ENCODE measurements at regions not wholly inside any gene's neighbourhood (a gene's known extent, or its start where the extent isn't known, plus 50 kb on each side); places are given as distances from the start of the nearest gene placed in this dataset.
"Not testable (repeated sequence)": the region's sequence is repeated elsewhere in the genome, so short reads cannot be mapped to it uniquely, and the experiment has no call there.

DNA sequence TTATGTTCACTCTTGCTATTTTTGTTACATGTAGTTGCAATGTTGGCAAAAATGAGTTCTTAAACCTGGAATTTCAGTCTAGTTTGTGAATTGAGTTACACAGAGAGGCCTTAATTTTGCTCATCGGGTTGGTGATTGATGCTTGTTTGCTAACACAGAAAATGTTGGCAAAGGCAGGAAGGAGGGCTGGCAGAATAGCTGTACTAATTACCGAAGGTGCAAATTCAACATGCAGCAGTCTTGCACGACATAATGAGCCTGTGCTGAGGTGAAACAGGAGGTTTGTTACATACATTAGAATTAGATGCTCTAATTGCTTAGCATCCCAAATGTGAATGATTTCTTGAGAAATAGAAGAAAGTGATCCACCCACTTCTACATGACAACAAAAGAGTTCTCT is 475.0 kb upstream of the TOM1L1 start:
- peak in 2 of 6 donors; percentile 41 to 87 for DNase-seq (ENCODE audit: low read depth in 4 of 6, low spot score in 6 of 6)
- 0% methylated on average over 1 of the region's 3 CpGs for WGBS (ENCODE audit: insufficient coverage)
- Histone ChIP-seq H3K9me3 (ENCODE audit: control insufficient read depth, insufficient read depth, low read length) (peaks cover 4% of the 10 kb centered on the region), H3K36me3 (ENCODE audit: control insufficient read depth, insufficient read depth, low read length) (no peaks in the 10 kb centered on the region), H3K27me3 (ENCODE audit: control insufficient read depth, insufficient read depth, low read length) (no peaks in the 10 kb centered on the region), H3K27ac (ENCODE audit: low read depth, low read length) (no peak overlapping the region), H3K4me3 (ENCODE audit: low read depth, low read length) (no peak overlapping the region), H3K4me1 (ENCODE audit: control insufficient read depth, insufficient read depth, low read length) (no peaks in the 10 kb centered on the region)

DNA sequence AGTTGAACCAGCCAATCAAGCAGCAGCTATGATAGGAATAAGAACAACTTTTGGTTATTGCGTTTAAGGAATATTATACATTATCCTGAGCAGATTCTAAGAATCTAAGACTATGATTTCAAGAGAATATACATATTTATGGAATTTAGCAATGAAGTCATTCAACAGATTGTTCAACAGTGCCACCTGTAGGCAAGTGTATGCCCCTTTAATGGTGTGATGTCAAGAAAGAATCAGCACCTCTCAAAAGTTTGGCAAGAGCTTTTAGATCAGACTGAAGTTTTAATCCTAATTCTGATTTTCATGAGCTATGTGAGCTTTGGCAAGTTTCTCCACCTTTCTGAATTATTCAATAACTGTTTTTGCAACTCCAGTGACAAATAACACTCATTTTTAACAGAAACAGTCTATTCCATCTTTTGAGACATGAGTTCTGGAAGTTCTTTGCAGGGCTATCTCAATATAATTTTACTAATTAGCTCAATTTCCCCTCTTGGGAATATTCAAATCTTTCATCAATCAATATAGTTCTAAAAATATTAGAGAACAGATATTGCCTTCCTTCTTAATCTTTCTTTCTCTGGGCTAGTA is 474.3 kb upstream of the TOM1L1 start:
- Histone ChIP-seq H3K27ac (ENCODE audit: low read depth, low read length) (no peak overlapping the region), H3K4me3 (ENCODE audit: low read depth, low read length) (no peak overlapping the region), H3K4me1 (ENCODE audit: control insufficient read depth, insufficient read depth, low read length) (no peaks in the 10 kb centered on the region), H3K9me3 (ENCODE audit: control insufficient read depth, insufficient read depth, low read length) (peaks cover 4% of the 10 kb centered on the region), H3K36me3 (ENCODE audit: control insufficient read depth, insufficient read depth, low read length) (no peaks in the 10 kb centered on the region), H3K27me3 (ENCODE audit: control insufficient read depth, insufficient read depth, low read length) (no peaks in the 10 kb centered on the region)
- WGBS (ENCODE audit: insufficient coverage): no CpG with 5 or more reads among the region's 1 CpG
- DNase-seq (ENCODE audit: low read depth in 4 of 6, low spot score in 6 of 6): peak in 2 of 6 donors; percentile 77 to 79

DNA sequence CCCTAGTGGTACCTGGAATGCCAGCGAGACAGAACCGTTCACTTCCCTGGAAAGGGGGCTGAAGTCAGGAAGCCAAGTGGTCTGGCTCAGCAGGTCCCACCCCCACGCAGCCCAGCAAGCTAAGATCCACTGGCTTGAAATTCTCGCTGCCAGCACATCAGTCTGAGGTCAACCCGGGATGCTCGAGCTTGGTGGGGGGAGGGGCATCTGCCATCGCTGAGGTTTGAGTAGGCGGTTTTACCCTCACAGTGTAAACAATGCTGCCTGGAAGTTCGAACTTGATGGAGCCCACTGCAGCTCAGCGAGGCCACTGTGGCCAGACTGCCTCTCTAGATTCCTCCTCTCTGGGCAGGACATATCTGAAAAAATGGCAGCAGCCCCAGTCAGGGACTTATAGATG is 464.7 kb upstream of the TOM1L1 start:
- no peaks in the 10 kb centered on the region for H3K27me3 ChIP-seq (ENCODE audit: control insufficient read depth, insufficient read depth, low read length)
- peaks cover 3% of the 10 kb centered on the region for H3K9me3 ChIP-seq (ENCODE audit: control insufficient read depth, insufficient read depth, low read length)
- no peak overlapping the region for H3K4me3 ChIP-seq (ENCODE audit: low read depth, low read length)
- DNase-seq (ENCODE audit: low read depth in 4 of 6, low spot score in 6 of 6): no peak
- WGBS (ENCODE audit: insufficient coverage): 84% methylated on average over 8 of the region's 10 CpGs
- H3K4me1 ChIP-seq (ENCODE audit: control insufficient read depth, insufficient read depth, low read length): no peaks in the 10 kb centered on the region
- no peaks in the 10 kb centered on the region for H3K36me3 ChIP-seq (ENCODE audit: control insufficient read depth, insufficient read depth, low read length)
- H3K27ac ChIP-seq (ENCODE audit: low read depth, low read length): no peak overlapping the region

DNA sequence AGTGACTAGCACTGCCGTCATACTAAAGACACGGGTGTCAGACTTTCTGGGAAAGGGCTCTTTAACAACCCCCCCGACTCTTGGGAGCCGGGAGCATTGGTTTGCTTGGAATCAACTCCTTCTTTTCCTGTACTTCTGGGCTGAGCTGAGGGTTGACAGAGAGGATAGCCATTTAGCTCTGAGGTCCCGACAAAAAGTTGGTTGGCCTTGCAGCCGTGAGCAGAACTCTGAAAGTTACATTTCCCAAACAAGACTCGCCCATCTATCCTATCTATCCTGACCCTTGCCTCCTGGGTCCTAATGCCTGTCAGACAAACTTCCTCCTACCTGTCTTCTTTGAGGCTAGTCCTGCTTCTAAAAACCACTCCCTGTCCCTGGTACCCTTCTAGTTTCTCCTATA is 460.8 kb upstream of the TOM1L1 start:
- 92% methylated on average over 7 of the region's 7 CpGs for WGBS (ENCODE audit: insufficient coverage)
- DNase-seq (ENCODE audit: low read depth in 4 of 6, low spot score in 6 of 6): no peak
- no peaks in the 10 kb centered on the region for H3K27me3 ChIP-seq (ENCODE audit: control insufficient read depth, insufficient read depth, low read length)
- no peak overlapping the region for H3K27ac ChIP-seq (ENCODE audit: low read depth, low read length)
- no peaks in the 10 kb centered on the region for H3K36me3 ChIP-seq (ENCODE audit: control insufficient read depth, insufficient read depth, low read length)
- peaks cover 3% of the 10 kb centered on the region for H3K9me3 ChIP-seq (ENCODE audit: control insufficient read depth, insufficient read depth, low read length)
- H3K4me1 ChIP-seq (ENCODE audit: control insufficient read depth, insufficient read depth, low read length): no peaks in the 10 kb centered on the region
- no peak overlapping the region for H3K4me3 ChIP-seq (ENCODE audit: low read depth, low read length)

DNA sequence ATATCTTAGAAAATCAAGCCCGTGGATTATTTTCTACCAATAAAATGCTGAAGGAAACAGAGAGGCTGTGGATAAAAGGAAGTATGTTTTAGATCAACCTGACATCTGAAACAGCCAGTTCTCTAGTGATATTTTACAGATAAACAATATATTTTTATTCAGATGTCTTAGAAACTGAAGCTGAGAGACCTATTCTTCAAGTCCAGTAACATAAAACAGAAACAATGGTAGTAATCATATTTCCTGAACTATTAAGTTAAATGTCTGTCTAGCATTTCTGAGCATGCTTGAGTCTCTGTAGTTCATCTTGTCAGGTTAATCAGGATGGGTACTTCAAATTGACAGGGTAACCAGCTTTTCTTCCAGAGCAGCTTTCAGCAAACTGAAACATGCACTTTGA is 449.6 kb upstream of the TOM1L1 start:
- WGBS (ENCODE audit: insufficient coverage): no CpG with 5 or more reads among the region's 1 CpG

DNA sequence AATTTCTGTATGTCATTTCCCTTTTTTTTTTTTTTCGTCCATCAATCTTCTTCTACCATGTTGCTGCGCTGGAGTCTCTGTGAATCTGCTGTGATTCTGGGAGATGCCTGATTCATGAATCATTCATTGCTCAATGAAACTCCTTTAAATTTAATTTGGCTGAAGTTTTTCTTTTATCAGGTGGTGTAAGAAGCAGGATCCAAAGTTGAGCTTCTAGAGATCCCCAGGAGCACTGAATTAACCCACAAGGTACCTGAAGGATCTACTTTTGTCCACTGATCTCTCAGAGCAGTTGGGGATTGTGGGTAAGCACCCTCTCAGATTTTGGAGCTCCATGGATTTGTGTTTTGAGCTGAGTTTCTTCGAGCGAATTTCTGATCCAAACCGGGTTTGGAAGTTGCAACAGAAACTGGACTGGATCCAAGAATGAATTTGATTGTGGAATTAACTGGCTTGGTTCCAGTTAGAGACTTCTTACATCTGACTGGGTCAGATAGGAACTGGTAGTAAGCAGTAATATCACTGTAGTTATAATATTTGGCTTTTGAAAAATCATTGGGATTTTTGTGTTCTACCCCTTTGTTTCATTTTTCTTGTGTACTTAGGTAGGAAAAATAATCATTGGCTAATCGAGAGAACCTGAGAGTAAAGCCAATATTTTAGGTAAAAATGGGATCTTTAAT is 447.8 kb upstream of the TOM1L1 start:
- H3K36me3 ChIP-seq (ENCODE audit: control insufficient read depth, insufficient read depth, low read length): no peaks in the 10 kb centered on the region
- H3K27me3 ChIP-seq (ENCODE audit: control insufficient read depth, insufficient read depth, low read length): no peaks in the 10 kb centered on the region
- no peak overlapping the region for H3K4me3 ChIP-seq (ENCODE audit: low read depth, low read length)
- peaks cover 10% of the 10 kb centered on the region for H3K9me3 ChIP-seq (ENCODE audit: control insufficient read depth, insufficient read depth, low read length)
- no peaks in the 10 kb centered on the region for H3K4me1 ChIP-seq (ENCODE audit: control insufficient read depth, insufficient read depth, low read length)
- H3K27ac ChIP-seq (ENCODE audit: low read depth, low read length): no peak overlapping the region
- DNase-seq (ENCODE audit: low read depth in 4 of 6, low spot score in 6 of 6): no peak
- 91% methylated on average over 3 of the region's 6 CpGs for WGBS (ENCODE audit: insufficient coverage)

More for the DNA sequence above, 449.6 kb upstream of the TOM1L1 start:
- no peak for DNase-seq (ENCODE audit: low read depth in 4 of 6, low spot score in 6 of 6)
- Histone ChIP-seq H3K4me1 (ENCODE audit: control insufficient read depth, insufficient read depth, low read length) (no peaks in the 10 kb centered on the region), H3K9me3 (ENCODE audit: control insufficient read depth, insufficient read depth, low read length) (peaks cover 4% of the 10 kb centered on the region), H3K36me3 (ENCODE audit: control insufficient read depth, insufficient read depth, low read length) (no peaks in the 10 kb centered on the region), H3K27me3 (ENCODE audit: control insufficient read depth, insufficient read depth, low read length) (no peaks in the 10 kb centered on the region), H3K4me3 (ENCODE audit: low read depth, low read length) (no peak overlapping the region), H3K27ac (ENCODE audit: low read depth, low read length) (no peak overlapping the region)

DNA sequence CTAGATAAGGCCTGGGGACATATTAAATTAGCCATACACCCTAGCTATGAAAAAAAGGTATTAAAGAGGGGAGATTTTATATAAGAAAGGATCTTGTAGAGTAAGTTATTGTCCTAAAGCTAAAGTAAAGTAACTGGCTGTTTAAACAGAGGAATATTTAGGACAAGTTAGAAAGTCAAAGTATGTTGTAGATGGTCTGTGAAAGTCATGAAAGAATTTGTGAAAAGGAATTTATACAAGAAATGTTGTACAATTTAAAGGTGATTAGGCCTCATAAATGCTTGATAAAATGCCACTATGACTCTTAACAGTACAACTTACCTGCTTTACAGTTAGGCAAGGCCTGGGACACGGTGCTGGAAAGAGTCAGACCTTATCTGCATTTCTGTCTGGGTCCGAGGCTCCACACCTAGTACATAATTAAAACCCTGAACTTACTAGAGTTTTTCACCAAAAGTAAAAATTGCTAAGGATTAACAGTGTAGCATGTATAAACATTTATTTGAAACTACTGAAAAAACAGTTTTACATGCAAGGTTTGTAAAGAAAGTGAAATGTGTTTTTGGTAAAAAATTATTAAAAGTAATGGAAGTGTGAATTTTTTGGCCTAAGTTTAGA is 445.3 kb upstream of the TOM1L1 start:
- H3K27ac ChIP-seq (ENCODE audit: low read depth, low read length): no peak overlapping the region
- WGBS (ENCODE audit: insufficient coverage): no CpG with 5 or more reads among the region's 2 CpGs

DNA sequence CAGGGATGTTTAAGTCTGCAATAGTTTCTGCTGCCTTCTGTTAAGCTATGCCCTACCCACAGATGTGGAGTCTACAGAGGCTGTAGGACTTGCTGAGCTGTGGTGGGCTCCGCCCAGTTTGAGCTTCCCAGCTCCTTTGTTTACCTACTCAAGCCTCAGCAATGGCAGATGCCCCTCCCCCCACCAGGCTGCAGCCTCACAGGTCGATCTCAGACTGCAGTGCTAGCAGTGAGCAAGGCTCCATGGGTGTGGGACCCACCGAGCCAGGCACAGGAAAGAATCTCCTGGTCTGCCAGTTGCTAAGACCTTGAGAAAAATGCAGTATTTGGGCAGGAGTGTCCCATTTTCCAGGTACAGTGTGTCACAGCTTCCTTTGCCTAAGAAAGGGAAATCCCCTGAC is 435.2 kb upstream of the TOM1L1 start:
- H3K4me1 ChIP-seq (ENCODE audit: control insufficient read depth, insufficient read depth, low read length); H3K27me3 ChIP-seq (ENCODE audit: control insufficient read depth, insufficient read depth, low read length); H3K9me3 ChIP-seq (ENCODE audit: control insufficient read depth, insufficient read depth, low read length); H3K4me3 ChIP-seq (ENCODE audit: low read depth, low read length); DNase-seq (ENCODE audit: low read depth in 4 of 6, low spot score in 6 of 6); H3K27ac ChIP-seq (ENCODE audit: low read depth, low read length); H3K36me3 ChIP-seq (ENCODE audit: control insufficient read depth, insufficient read depth, low read length): not testable (repeated sequence)
- WGBS (ENCODE audit: insufficient coverage): 86% methylated on average over 3 of the region's 3 CpGs

More for the DNA sequence above, 445.3 kb upstream of the TOM1L1 start:
- Histone ChIP-seq H3K9me3 (ENCODE audit: control insufficient read depth, insufficient read depth, low read length) (peaks cover 10% of the 10 kb centered on the region), H3K4me3 (ENCODE audit: low read depth, low read length) (no peak overlapping the region), H3K36me3 (ENCODE audit: control insufficient read depth, insufficient read depth, low read length) (no peaks in the 10 kb centered on the region), H3K4me1 (ENCODE audit: control insufficient read depth, insufficient read depth, low read length) (no peaks in the 10 kb centered on the region), H3K27me3 (ENCODE audit: control insufficient read depth, insufficient read depth, low read length) (no peaks in the 10 kb centered on the region)
- no peak for DNase-seq (ENCODE audit: low read depth in 4 of 6, low spot score in 6 of 6)

DNA sequence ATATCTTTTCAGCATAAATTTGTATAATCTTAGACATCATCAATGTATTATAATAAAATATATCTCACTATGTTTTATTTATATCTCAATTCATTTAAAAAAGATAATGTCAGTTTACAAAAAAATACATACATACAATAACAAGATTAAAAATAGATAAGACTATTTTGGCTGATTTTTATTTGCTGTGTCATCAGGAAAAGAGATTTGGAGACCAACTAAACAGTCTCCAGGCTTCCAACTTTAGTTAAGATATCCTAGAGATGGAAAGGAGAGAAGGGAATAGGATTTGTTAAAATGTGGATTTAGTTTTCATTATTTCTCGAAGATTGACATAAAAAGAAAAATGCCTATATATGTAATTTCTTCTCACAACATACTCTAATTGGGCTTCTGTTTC is 433.8 kb upstream of the TOM1L1 start:
- WGBS (ENCODE audit: insufficient coverage): no CpG with 5 or more reads among the region's 1 CpG
- no peaks in the 10 kb centered on the region for H3K27me3 ChIP-seq (ENCODE audit: control insufficient read depth, insufficient read depth, low read length)
- no peak overlapping the region for H3K4me3 ChIP-seq (ENCODE audit: low read depth, low read length)
- no peak for DNase-seq (ENCODE audit: low read depth in 4 of 6, low spot score in 6 of 6)
- no peaks in the 10 kb centered on the region for H3K9me3 ChIP-seq (ENCODE audit: control insufficient read depth, insufficient read depth, low read length)
- H3K27ac ChIP-seq (ENCODE audit: low read depth, low read length): no peak overlapping the region
- H3K4me1 ChIP-seq (ENCODE audit: control insufficient read depth, insufficient read depth, low read length): no peaks in the 10 kb centered on the region
- H3K36me3 ChIP-seq (ENCODE audit: control insufficient read depth, insufficient read depth, low read length): no peaks in the 10 kb centered on the region

DNA sequence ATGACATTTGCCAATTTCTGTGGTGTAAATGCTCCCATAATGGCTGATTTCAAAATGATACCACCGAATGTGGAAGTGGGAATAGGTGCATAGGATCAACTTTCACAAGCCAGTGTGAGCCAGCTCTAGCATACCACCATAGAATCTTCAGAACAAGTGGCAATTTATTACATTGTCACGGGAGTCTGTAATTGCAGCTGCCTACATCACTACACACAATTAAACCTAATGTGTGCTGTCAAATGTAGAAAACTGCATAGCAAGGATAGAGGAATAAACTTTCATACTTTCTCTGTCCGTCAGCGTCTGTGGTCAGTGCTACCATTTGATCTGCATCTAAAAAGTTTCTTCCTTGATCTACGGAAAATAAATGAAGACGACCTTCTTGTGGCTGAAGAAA is 417.8 kb upstream of the TOM1L1 start:
- 100% methylated on average over 2 of the region's 6 CpGs for WGBS (ENCODE audit: insufficient coverage)
- H3K9me3 ChIP-seq (ENCODE audit: control insufficient read depth, insufficient read depth, low read length): no peaks in the 10 kb centered on the region

More for the DNA sequence above, 417.8 kb upstream of the TOM1L1 start:
- Histone ChIP-seq H3K27me3 (ENCODE audit: control insufficient read depth, insufficient read depth, low read length) (no peaks in the 10 kb centered on the region), H3K36me3 (ENCODE audit: control insufficient read depth, insufficient read depth, low read length) (no peaks in the 10 kb centered on the region), H3K4me1 (ENCODE audit: control insufficient read depth, insufficient read depth, low read length) (no peaks in the 10 kb centered on the region), H3K4me3 (ENCODE audit: low read depth, low read length) (no peak overlapping the region), H3K27ac (ENCODE audit: low read depth, low read length) (no peak overlapping the region)
- DNase-seq (ENCODE audit: low read depth in 4 of 6, low spot score in 6 of 6): no peak
